NB4 (cell line): ENCODE measurements at regions not wholly inside any gene's neighbourhood (a gene's known extent, or its start where the extent isn't known, plus 50 kb on each side); places are given as distances from the start of the nearest gene placed in this dataset.
"Not testable (repeated sequence)": the region's sequence is repeated elsewhere in the genome, so short reads cannot be mapped to it uniquely, and the experiment has no call there.

Experiments
- CTCF ChIP-seq: IDR thresholded peaks from one replicate; pipeline ENCODE4 v1.5.1; 2012; ENCODE audit warnings: low read depth, low read length
- MYC ChIP-seq: IDR thresholded peaks from 2 replicates; pipeline ENCODE4 v1.6.1; 2011; ENCODE audit warnings: low read depth, low read length
- POLR2A ChIP-seq: IDR thresholded peaks from 2 replicates; pipeline ENCODE4 v1.6.1; 2011; ENCODE audit warnings: mild to moderate bottlenecking; ENCODE audit not compliant: insufficient read length; ENCODE audit errors: extremely low read depth

DNA sequence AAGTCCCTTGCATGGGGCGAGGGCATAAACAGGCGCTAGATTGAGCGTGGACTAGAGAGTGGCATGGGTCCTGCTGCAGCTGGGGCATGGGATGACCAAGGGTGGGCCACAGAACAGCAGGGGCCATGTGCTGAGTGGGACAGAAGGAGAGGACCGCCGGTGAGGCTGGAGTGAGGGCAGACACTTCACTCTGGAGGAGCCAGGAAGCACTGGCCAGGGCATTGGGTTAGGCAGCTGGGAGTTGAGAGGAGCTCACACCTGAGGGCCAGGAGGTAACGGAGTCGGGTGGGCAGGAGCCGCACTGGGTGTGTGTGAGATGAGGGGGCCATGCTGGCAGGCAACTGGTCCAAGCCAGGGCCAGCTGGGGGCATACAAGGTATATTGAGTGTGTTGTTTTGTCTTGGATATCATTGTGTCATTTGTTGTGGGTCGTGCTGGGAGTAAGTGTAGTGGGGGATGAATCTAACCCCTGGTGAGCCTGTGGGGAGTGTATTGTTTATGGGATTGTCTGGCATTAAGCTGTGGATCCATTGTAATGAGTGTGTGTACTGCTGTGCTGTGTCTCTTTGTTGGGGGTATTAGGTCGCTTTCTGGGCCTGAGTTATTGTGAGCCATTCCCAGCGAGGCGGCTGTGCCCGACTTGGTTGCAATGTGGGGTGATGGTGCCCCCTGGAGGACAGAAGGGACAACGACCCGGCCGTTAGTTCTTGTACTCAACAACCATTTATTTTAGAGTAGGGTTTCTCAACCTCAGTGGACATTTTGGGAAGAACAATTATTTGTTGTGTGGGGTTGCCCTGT is 256.5 kb upstream of the TP53TG3 start:
- TF ChIP-seq POLR2A, CTCF, MYC: not testable (repeated sequence)
